NCI-H2029 (cell line): ENCODE measurements at regions not wholly inside any gene's neighbourhood (a gene's known extent, or its start where the extent isn't known, plus 50 kb on each side); places are given as distances from the start of the nearest gene placed in this dataset.
"Not testable (repeated sequence)": the region's sequence is repeated elsewhere in the genome, so short reads cannot be mapped to it uniquely, and the experiment has no call there.

Experiments used
- DNase-seq: peaks from one replicate; lab custom pipeline; 2025; lab: John Stamatoyannopoulos, UW

DNA sequence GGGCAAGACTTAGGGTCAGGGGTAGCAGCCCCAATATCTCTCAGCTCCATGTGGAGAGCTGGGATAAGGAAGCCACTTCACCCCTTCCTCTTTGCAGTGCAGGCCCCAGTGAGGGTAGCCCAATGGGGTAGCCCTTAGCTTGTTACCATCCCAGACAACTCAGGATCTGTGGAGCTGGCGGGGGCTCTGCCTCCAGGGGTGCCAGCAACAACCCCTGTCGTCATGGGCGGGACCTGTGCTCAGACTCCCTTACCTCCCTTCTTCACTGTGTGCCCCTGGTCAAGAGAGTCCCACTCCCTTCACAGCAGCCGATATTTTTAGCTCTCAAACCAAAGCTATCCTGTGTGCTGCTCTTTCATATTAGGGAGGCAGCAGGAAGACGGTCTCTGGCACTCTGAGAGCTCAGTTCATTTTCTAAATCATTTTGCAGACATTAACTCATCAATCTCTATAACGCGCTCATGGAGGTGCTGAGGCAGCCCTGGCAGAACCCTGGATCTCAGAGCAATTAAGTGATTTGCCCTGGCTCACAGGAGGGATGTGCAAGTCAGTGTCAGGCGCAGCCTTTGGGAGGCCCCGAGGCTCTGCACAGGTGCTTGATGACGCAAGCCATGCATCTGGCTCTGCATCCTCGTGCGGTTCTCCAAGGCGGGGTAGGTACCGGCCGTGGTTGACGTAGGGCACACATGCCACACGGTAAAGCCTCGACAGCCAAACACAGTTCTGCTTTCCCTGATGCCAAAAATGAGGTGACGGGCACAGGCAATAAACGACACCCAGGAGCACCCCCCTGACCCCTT, 357.6 kb downstream of the SHANK2 start:
- no peak for DNase-seq

GRCh38 chr11:70895366-70895670, 357.1 kb downstream of the SHANK2 start:
- DNase-seq: no peak

DNA sequence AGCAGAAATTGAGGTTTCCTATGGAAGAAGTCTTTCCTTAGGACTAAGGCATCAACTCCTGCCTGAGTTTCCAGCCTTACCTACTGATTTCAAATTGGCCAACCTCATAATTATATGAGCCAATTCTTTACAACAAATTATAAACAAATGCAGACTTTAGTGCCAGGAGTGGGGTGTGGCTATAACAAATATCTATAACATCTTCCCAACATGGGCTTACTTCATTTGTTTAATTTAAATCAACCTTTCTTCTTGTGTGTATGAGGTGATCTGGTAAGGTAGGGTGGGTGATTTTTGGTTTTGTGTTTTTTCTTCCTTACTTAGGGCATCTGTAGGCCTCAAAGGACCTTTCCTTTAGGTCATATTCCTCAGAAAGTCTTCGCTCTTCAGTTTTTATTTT, 354.9 kb downstream of the SHANK2 start:
- DNase-seq: no peak

DNA sequence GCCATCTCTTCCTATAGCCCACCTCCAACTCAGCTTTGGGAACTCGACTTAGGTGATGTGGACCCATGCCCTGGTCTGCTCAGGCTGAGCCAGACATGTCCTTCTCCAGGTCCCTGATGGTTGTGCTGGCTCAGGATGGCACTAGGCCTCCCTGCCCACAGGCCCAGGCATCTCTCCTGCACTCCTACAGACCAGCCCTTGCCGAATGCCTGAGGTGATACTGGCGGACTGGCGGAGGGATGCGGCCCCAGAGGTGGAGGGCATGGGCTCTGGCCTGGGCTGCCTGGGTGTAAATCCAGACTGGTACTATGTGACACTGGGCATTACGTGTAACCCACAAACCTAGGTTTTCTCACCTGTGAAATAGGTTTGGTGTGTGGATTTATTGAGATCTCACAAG, 352.8 kb downstream of the SHANK2 start:
- DNase-seq: no peak

DNA sequence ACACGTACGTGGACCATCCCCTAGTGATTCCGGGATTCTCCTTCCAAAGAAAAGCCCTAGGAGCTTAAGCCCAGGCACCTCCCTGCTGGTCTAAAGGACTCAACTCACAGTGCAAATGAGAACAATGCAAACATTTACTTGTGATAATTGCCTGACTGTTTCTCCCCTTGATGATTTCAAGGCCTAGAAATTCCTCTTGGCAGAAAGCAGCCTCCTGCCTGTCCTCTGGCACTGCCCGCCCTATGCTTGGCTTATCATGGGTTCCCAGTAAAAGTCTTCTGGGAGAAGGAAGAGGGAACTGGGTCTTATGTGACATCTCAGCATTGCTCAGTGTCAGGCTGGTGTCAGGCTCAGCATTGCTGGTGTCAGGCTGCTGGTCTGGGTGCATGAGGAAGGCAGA, 351.8 kb downstream of the SHANK2 start:
- DNase-seq: peak; percentile 30

- DNase-seq: peak; percentile 20
Measured at GRCh38 chr11:70901951-70902521, 350.3 kb downstream of the SHANK2 start.

- DNase-seq: not testable (repeated sequence)
Measured at GRCh38 chr11:70903229-70903628, 349.1 kb downstream of the SHANK2 start.

DNA sequence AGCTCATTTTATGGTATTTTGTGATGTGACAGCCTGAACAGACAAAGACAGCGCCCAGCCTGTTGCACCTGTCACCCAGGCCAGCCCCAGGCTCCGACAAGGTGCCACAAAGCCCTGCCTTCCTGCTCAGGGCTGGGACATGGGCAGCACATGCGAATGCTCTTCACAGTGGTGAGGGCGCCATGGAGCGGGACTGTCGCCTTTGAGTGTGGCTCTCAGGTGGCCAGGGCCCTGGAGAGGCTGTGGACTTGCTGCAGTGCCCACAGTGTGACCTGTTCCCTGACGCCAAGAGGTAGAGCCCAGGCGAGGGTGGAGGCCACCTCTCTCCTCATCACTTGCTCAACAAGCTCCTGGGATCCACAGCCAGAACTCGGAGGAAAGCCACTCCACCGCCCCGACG, 346.3 kb downstream of the SHANK2 start:
- no peak for DNase-seq

GRCh38 chr11:70908223-70908622, 344.2 kb downstream of the SHANK2 start:
- peak; percentile 72 for DNase-seq

GRCh38 chr11:70910835-70911234, 341.5 kb downstream of the SHANK2 start:
- DNase-seq: no peak

DNA sequence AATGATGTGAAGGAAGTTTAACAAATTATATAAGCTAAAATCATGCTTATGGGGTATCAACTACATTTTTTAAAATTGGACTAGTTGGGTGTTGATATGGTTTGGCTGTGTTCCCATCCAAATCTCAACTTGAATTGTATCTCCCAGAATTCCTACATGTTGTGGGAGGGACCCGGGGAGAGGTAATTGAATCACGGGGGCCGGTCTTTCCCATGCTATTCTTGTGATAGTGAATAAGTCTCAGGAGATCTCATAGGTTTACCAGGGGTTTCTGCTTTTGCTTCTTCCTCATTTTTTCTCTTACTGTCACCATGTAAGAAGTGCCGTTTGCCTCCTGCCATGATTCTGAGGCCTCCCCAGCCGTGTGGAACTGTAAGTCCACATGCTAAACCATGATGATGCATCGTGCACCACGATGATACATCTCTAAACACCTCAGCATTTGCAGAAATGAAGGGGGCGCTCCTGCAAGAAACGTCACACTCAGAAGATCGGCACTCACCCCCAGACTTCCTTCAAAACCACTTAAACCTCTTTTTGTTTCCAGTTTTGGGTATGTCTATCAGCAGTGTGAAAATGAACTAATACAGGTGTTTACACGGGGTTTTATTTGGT, 340.0 kb downstream of the SHANK2 start:
- DNase-seq: peak; percentile 4

- DNase-seq: peak; percentile 100
Measured at GRCh38 chr11:70913715-70914231, 338.6 kb downstream of the SHANK2 start.

DNA sequence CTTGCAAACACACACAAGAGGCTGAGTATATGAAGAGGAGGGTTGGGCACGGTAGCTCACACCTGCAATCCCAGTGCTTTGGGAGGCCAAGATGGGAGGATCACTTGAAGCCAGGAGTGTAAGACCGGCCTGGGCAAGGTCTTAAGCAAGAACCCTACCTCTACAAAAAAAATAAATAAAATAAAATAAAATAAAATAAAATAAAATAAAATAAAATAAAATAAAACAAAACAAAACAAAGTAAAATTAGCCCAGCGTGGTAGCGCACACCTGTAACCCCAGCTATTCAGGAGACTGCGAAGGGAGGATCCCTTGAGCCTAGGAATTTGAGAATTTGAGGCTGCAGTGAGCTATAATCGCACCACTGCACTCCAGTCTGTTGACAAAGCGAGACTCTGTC, 337.9 kb downstream of the SHANK2 start:
- DNase-seq: no peak

GRCh38 chr11:70915158-70915985, 337.0 kb downstream of the SHANK2 start:
- DNase-seq: no peak

DNA sequence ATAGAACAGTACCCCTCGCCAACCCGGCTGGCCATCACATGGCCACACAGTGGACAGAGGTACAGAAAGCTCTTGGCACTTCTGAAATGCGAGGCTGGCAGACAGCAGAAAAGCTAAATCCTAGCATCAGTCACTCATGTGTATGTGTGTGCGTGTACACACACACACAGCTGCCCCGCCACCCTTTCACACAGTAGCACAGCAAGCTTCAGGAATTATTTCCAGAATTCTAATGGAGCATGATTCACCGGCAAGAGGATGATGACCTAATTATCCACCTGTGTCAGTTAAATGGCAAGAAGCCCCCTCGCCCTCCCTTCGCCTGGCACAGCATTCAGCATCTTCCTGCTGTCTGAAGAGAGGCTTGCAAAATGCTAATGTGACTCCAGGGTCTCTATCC, 336.0 kb downstream of the SHANK2 start:
- DNase-seq: no peak

GRCh38 chr11:70918242-70918641, 334.1 kb downstream of the SHANK2 start:
- no peak for DNase-seq

DNA sequence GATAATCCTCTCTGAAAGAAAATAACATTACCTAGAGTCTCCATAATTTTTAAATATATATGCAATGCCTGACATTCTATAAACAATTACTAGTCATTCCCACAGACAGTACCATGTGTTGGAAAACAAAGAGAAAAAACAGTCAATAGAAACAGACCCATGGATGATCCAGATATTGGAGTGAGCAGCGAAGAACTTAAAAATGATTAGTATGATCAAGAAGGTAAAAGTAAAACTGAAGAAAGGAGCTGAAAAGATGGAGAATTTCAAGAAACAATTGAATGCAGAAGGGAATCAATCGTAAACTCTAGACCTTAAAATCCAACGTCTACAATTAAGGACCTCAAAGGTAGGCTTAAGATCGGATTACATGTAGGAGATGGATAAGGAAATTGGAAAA, 330.6 kb downstream of the SHANK2 start:
- no peak for DNase-seq

- no peak for DNase-seq
Measured at GRCh38 chr11:70924108-70924507, 328.3 kb downstream of the SHANK2 start.

DNA sequence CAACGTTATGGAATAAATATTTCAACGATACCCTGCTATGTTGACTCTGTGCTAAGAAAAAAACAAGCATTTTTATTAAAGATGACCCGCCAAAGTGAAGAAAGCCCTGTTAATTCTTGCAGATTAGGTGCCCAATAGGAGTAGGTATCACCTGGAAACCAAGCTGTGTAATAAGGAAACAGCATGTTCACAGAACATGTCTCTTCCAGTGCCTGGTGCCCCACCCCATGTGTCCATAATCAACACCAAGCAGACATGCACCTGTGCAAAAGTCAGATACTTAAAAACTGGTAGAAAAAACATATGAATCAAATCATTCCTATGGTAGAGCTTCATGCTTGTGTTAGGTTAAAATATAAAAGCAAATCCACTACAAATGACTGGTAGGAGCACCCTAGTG, 327.1 kb downstream of the SHANK2 start:
- DNase-seq: no peak

GRCh38 chr11:70926543-70927201, 325.7 kb downstream of the SHANK2 start:
- no peak for DNase-seq

DNA sequence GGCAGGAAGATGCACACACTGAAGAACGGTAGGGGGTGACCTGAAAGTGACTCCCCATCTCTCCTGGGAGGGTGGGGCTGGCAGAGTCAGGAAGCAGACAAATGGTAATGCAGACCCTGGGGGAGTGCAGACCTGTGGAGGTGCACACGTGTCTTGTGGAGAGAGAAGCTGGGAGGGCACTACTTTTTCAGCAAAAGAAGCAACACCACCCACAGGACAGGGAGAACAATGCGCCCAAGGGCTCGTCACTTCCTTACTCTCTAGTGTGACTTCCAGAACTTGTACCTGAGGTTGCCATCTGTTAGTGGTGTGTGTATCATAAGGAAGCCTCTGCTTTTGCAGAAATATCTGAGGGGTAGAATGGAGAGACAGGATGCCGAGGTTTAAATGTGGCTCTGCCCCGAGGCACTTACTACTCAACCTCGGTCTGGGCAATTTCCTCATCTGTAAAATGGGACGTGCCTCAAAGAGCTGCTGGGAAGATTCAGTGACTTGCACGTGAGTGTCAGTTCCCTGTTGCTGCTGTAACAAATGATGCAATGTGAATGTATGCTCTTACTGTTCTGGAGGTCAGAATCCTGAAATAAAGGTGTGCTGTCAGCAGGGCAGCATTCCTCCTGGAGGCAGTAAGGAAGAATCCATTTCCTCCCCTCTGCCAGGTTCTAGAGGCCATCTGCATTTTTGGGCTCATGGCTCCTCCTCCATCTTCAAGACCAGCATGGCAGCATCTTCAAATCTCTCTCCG, 323.4 kb downstream of the SHANK2 start:
- no peak for DNase-seq
